ENCODE measurements at regions not wholly inside any gene's neighbourhood (a gene's known extent, or its start where the extent isn't known, plus 50 kb on each side); places are given as distances from the start of the nearest gene placed in this dataset.

- H3K27me3 Mint-ChIP-seq = peaks cover 1% of the 10 kb centered on the region
Observed at GRCh38 chr3:194841515-194841841, 155.8 kb downstream of the FAM43A start.

GRCh38 chr3:194843556-194843955 lies 157.9 kb downstream of the FAM43A start:
- no peak overlapping the region for H3K27ac Mint-ChIP-seq
- intact Hi-C loops (cut with micrococcal nuclease) = no loop called here

More at GRCh38 chr3:194841515-194841841, 155.8 kb downstream of the FAM43A start:
- intact Hi-C loops (cut with micrococcal nuclease) = no loop called here
- Mint-ChIP-seq H3K36me3 (ENCODE audit: low read depth) (no peaks in the 10 kb centered on the region), H3K27ac (no peak overlapping the region), H3K9me3 (no peaks in the 10 kb centered on the region), H3K4me1 (ENCODE audit: low read depth) (peaks cover 14% of the 10 kb centered on the region), H3K4me3 (no peak overlapping the region)

GRCh38 chr3:194844046-194844445 lies 158.4 kb downstream of the FAM43A start:
- H3K4me3 Mint-ChIP-seq = no peak overlapping the region
- H3K36me3 Mint-ChIP-seq (ENCODE audit: low read depth) = no peaks in the 10 kb centered on the region
- H3K4me1 Mint-ChIP-seq (ENCODE audit: low read depth) = peaks cover 14% of the 10 kb centered on the region
- no peaks in the 10 kb centered on the region for H3K9me3 Mint-ChIP-seq
- intact Hi-C loops (cut with micrococcal nuclease) = no loop called here
- H3K27ac Mint-ChIP-seq = no peak overlapping the region
- H3K27me3 Mint-ChIP-seq = peaks cover 1% of the 10 kb centered on the region

More at GRCh38 chr3:194843556-194843955, 157.9 kb downstream of the FAM43A start:
- no peak overlapping the region for H3K4me3 Mint-ChIP-seq
- peaks cover 14% of the 10 kb centered on the region for H3K4me1 Mint-ChIP-seq (ENCODE audit: low read depth)
- no peaks in the 10 kb centered on the region for H3K9me3 Mint-ChIP-seq
- H3K36me3 Mint-ChIP-seq (ENCODE audit: low read depth) = no peaks in the 10 kb centered on the region
- H3K27me3 Mint-ChIP-seq = peaks cover 1% of the 10 kb centered on the region

GRCh38 chr3:194849166-194849875 lies 163.6 kb downstream of the FAM43A start:
- H3K4me1 Mint-ChIP-seq (ENCODE audit: low read depth) = peaks cover 21% of the 10 kb centered on the region
- H3K4me3 Mint-ChIP-seq = no peak overlapping the region
- H3K27me3 Mint-ChIP-seq = peaks cover 6% of the 10 kb centered on the region
- intact Hi-C loops (cut with micrococcal nuclease) = no loop called here
- H3K9me3 Mint-ChIP-seq = no peaks in the 10 kb centered on the region
- H3K36me3 Mint-ChIP-seq (ENCODE audit: low read depth) = no peaks in the 10 kb centered on the region
- peak overlapping the region; percentile 66 for H3K27ac Mint-ChIP-seq

GRCh38 chr3:194851254-194851653 lies 165.6 kb downstream of the FAM43A start:
- Mint-ChIP-seq H3K36me3 (ENCODE audit: low read depth) (no peaks in the 10 kb centered on the region), H3K27ac (no peak overlapping the region), H3K4me1 (ENCODE audit: low read depth) (peaks cover 32% of the 10 kb centered on the region), H3K4me3 (no peak overlapping the region), H3K27me3 (peaks cover 6% of the 10 kb centered on the region), H3K9me3 (no peaks in the 10 kb centered on the region)
- intact Hi-C loops (cut with micrococcal nuclease) = no loop called here

DNA sequence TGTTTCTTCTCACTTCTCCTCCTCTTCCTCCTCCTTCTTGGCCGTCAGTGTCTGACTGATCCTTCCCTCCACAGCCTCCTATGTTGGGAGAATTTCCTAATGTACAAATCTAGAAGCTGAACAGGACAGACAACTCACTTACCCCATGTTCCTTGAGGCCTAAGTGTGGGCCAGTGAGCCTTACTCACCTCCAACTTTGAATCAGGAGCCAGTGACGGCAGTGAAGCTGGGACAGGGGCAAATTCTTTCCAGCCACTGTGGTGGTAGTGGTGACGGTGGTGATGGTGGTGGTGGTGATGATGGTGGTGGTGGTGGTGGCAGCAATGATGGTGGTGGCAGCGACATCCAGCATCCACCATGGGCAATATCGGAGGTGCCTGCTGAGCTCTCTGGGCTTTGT lies 166.3 kb downstream of the FAM43A start:
- Mint-ChIP-seq H3K27ac (peak overlapping the region; percentile 26), H3K4me3 (no peak overlapping the region), H3K36me3 (ENCODE audit: low read depth) (no peaks in the 10 kb centered on the region), H3K9me3 (no peaks in the 10 kb centered on the region), H3K27me3 (peaks cover 6% of the 10 kb centered on the region), H3K4me1 (ENCODE audit: low read depth) (peaks cover 32% of the 10 kb centered on the region)
- intact Hi-C loops (cut with micrococcal nuclease) = no loop called here

DNA sequence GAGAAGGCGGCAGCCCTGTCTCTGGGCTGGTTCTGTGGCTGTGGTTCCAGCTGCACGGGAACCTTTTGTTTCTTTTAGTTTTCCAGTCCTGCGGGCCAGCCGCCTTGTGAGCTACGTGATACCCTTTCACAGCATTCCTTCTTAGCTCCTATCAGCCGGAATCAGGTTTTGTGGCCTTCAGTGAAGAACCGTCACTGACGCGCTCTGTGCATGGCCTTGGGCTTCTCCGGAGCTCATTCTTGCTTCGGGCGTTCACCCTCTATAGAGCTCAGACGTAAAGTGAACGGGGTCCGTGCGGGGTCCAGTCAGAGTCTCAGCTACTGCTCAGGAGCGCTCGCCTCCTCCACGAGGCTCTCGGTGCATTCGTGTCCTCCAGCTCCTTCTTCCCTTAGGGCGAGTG lies 166.7 kb downstream of the FAM43A start:
- H3K9me3 Mint-ChIP-seq = no peaks in the 10 kb centered on the region
- peaks cover 32% of the 10 kb centered on the region for H3K4me1 Mint-ChIP-seq (ENCODE audit: low read depth)
- no peaks in the 10 kb centered on the region for H3K36me3 Mint-ChIP-seq (ENCODE audit: low read depth)
- no peak overlapping the region for H3K27ac Mint-ChIP-seq
- peaks cover 6% of the 10 kb centered on the region for H3K27me3 Mint-ChIP-seq
- intact Hi-C loops (cut with micrococcal nuclease) = no loop called here
- no peak overlapping the region for H3K4me3 Mint-ChIP-seq

DNA sequence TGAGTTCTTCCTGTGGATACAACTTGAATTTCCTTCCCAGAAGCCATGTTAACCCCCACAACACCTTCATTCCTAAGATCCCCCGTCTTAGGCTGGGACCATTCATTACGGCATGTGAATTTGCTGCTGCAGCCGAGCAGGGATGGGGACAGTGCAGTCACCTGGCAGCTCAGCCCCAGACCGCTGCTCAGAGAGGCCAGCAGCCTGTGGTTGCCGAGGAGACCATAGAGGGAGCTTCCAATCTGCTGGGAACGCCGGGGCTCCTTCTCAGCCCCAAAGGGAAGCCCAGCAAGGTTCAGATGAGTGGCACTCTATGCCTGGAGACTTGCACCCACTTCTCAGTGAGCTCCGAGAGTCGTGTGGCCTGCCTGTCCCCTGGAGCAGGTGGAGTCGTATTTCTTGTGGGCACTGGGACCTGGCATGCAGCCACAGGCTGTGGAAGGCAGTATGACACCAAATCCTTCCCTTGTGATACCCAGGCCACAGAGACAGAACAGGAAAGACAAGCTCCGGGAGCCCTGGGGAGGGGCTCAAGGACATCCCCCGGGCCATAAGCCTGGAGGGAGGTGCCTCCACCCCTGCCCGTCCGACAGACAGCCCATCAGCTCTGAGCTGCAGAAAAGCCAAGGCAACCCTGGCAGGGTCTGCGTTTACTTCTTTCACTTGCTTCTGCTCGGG lies 167.3 kb downstream of the FAM43A start:
- Mint-ChIP-seq H3K36me3 (ENCODE audit: low read depth) (no peaks in the 10 kb centered on the region), H3K4me3 (no peak overlapping the region), H3K27me3 (peaks cover 6% of the 10 kb centered on the region), H3K9me3 (no peaks in the 10 kb centered on the region), H3K4me1 (ENCODE audit: low read depth) (peaks cover 32% of the 10 kb centered on the region), H3K27ac (peak overlapping the region; percentile 1)
- intact Hi-C loops (cut with micrococcal nuclease) = no loop called here

DNA sequence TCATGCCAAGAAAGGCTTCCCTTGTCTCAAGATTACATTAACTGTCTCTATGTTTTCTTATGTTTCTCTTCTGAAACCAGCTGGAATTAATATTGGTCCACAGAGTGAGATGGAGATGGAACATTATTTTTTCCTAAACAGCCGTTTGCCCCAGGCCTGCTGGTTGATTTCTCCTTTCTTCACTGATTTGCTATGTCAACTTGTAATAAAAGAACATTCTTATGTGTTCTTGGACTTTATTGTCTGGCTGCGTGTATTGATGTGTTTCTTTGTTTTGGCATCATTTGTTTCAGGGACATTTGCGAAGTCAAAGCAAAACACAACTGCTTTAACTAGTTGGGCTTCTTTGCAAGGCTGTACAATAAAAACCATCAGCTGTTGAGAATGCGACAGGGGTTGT lies 168.5 kb downstream of the FAM43A start:
- Mint-ChIP-seq H3K4me3 (no peak overlapping the region), H3K4me1 (ENCODE audit: low read depth) (peaks cover 32% of the 10 kb centered on the region), H3K27ac (no peak overlapping the region), H3K27me3 (peaks cover 6% of the 10 kb centered on the region), H3K9me3 (no peaks in the 10 kb centered on the region), H3K36me3 (ENCODE audit: low read depth) (no peaks in the 10 kb centered on the region)
- intact Hi-C loops (cut with micrococcal nuclease) = no loop called here

DNA sequence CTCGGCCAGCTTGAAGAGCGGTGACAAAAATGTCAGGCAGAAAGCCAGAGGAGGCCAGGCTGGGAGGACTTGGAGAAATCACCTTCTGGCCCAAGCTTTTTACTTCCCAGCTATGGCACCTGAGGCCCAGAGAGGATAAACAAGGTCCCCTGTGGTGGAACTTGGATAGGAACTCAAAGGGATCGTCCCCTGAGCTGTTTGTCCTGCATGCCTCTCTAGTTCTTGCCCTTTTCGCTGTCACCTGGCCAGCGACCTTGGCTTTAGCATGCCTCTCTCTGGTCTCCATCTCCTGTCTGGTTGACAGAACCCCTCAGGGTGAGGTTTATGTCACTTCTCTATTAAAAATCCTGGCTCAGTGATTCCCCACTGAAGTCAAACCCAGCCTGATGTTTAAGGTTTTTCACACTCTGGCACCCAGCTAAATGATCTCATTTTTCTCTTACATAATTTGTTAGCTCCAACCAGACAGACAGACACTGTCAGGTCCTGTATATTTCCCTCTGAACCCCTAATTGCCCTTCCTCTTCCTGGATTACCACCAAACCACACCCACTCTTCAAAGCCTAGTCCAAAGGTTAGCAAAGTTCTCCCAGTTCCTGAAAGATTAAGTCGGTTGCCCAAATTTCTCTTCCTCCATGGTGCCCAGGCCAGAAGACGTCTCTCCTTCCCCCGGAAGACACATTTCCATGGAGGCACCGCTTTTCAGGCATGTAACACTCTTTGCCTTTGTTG lies 169.1 kb downstream of the FAM43A start:
- Mint-ChIP-seq H3K4me1 (ENCODE audit: low read depth) (peaks cover 27% of the 10 kb centered on the region), H3K27me3 (peaks cover 5% of the 10 kb centered on the region), H3K36me3 (ENCODE audit: low read depth) (no peaks in the 10 kb centered on the region), H3K4me3 (no peak overlapping the region), H3K27ac (peak overlapping the region; percentile 53), H3K9me3 (no peaks in the 10 kb centered on the region)
- intact Hi-C loops (cut with micrococcal nuclease) = no loop called here

GRCh38 chr3:194856296-194856695 lies 170.6 kb downstream of the FAM43A start:
- Mint-ChIP-seq H3K36me3 (ENCODE audit: low read depth) (no peaks in the 10 kb centered on the region), H3K4me3 (no peak overlapping the region), H3K27me3 (peaks cover 5% of the 10 kb centered on the region), H3K9me3 (no peaks in the 10 kb centered on the region), H3K4me1 (ENCODE audit: low read depth) (peaks cover 31% of the 10 kb centered on the region), H3K27ac (no peak overlapping the region)
- intact Hi-C loops (cut with micrococcal nuclease) = no loop called here

GRCh38 chr3:194857469-194858113 lies 171.9 kb downstream of the FAM43A start:
- intact Hi-C loops (cut with micrococcal nuclease) = no loop called here
- Mint-ChIP-seq H3K27me3 (peaks cover 8% of the 10 kb centered on the region), H3K27ac (no peak overlapping the region), H3K9me3 (no peaks in the 10 kb centered on the region), H3K36me3 (ENCODE audit: low read depth) (no peaks in the 10 kb centered on the region), H3K4me3 (no peak overlapping the region), H3K4me1 (ENCODE audit: low read depth) (peaks cover 44% of the 10 kb centered on the region)

- Mint-ChIP-seq H3K27me3 (peaks cover 13% of the 10 kb centered on the region), H3K9me3 (no peaks in the 10 kb centered on the region), H3K36me3 (ENCODE audit: low read depth) (no peaks in the 10 kb centered on the region), H3K4me3 (no peak overlapping the region), H3K27ac (no peak overlapping the region), H3K4me1 (ENCODE audit: low read depth) (peaks cover 49% of the 10 kb centered on the region)
- intact Hi-C loops (cut with micrococcal nuclease) = no loop called here
Observed at GRCh38 chr3:194858382-194858781, 172.7 kb downstream of the FAM43A start.

DNA sequence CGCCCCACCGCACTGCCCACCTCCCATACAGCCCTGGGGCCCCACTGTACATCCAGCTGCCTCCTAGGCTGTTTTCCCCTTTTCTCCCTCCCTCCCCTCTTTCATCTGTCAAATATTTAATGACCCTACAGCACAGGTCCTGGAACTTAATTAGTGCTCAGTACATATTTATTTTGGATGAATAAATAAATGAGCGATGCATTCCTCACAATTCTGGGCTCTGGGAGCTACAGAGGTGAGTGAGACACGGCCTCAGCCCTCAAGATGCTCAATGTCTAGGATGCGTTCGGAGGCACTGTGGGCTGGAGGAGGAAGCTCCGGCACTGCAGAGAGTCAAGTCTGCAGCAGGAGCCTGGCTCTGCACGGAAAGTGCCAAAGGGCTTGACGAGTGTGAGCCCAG lies 175.0 kb downstream of the FAM43A start:
- no peak overlapping the region for H3K4me3 Mint-ChIP-seq
- H3K36me3 Mint-ChIP-seq (ENCODE audit: low read depth) = no peaks in the 10 kb centered on the region
- H3K27me3 Mint-ChIP-seq = peaks cover 11% of the 10 kb centered on the region
- H3K4me1 Mint-ChIP-seq (ENCODE audit: low read depth) = peaks cover 44% of the 10 kb centered on the region
- no peak overlapping the region for H3K27ac Mint-ChIP-seq
- intact Hi-C loops (cut with micrococcal nuclease) = loop anchor here (5.0 kb wide), 1 partner anchor 173 kb away; the partner anchor contains the start of gene FAM43A
- no peaks in the 10 kb centered on the region for H3K9me3 Mint-ChIP-seq
